ENCODE measurements at regions not wholly inside any gene's neighbourhood (a gene's known extent, or its start where the extent isn't known, plus 50 kb on each side); places are given as distances from the start of the nearest gene placed in this dataset.

GRCh38 chr21:31515253-31515652, 144.2 kb upstream of the SOD1 start:
- TF ChIP-seq REST (IDR thresholded peaks at IDR 0.05; ENCODE audit: insufficient read depth in 1 of 2, low read depth in 2 of 2, low read length in 2 of 2): no peak
- TF ChIP-seq TAF1 (IDR thresholded peaks at IDR 0.05; ENCODE audit: borderline replicate concordance, insufficient read depth, low read length): no peak
- no peak for TF ChIP-seq POLR2AphosphoS5 (IDR thresholded peaks at IDR 0.05; ENCODE audit: low read depth, low read length)
- no peak for TF ChIP-seq SIN3A (IDR thresholded peaks at IDR 0.05; ENCODE audit: borderline replicate concordance, insufficient read depth, low read length)

Measured in PFSK-1 (cell line).